T47D (cell line): ENCODE measurements at regions not wholly inside any gene's neighbourhood (a gene's known extent, or its start where the extent isn't known, plus 50 kb on each side); places are given as distances from the start of the nearest gene placed in this dataset.

Experiments
- DNase-seq, 2 experiments: peaks; one replicate each; pipeline versions ENCODE4 v3.0.0 to v3.0.0-alpha.2; 2011 to 2012; ENCODE audit warnings: low read depth in 1 of 2, low spot score in 1 of 2
- JUND ChIP-seq: IDR thresholded peaks from 2 replicates; pipeline ENCODE4 v1.6.1; 2012; ENCODE audit warnings: low read depth
- in situ Hi-C: cut with HindIII; loops from 2 replicates; pipeline ENCODE4 v1.10.0; 2016; ENCODE audit warnings: low sequenced_read_pairs, low pct_unique_long_range_greater_than_20kb

- in situ Hi-C loops = no loop called here
- no peak for TF ChIP-seq JUND
- DNase-seq = no peak
These were observed 93.2 kb downstream of the PTCSC3 start for GRCh38 chr14:36083317-36083716.

- in situ Hi-C loops = no loop called here
- TF ChIP-seq JUND = no peak
- DNase-seq = no peak
These were observed 98.4 kb downstream of the PTCSC3 start for GRCh38 chr14:36078080-36078479.

GRCh38 chr14:36076197-36076596 is 100.3 kb downstream of the PTCSC3 start:
- in situ Hi-C loops = no loop called here
- no peak for TF ChIP-seq JUND
- DNase-seq = no peak

GRCh38 chr14:36075203-36075602 is 101.3 kb downstream of the PTCSC3 start:
- in situ Hi-C loops = no loop called here
- no peak for TF ChIP-seq JUND

GRCh38 chr14:36070720-36071043 is 105.8 kb downstream of the PTCSC3 start:
- TF ChIP-seq JUND = no peak
- in situ Hi-C loops = no loop called here
- DNase-seq = no peak

More at GRCh38 chr14:36075203-36075602, 101.3 kb downstream of the PTCSC3 start:
- DNase-seq = no peak

- no peak for TF ChIP-seq JUND
- peak; percentile 55 to 89 for DNase-seq
- in situ Hi-C loops = no loop called here
These were observed 106.3 kb downstream of the PTCSC3 start for GRCh38 chr14:36070031-36070719.

- DNase-seq = peak; percentile 15 to 76
- in situ Hi-C loops = no loop called here
- no peak for TF ChIP-seq JUND
These were observed 107.0 kb downstream of the PTCSC3 start for GRCh38 chr14:36069535-36069900.

GRCh38 chr14:36068777-36069534 is 107.6 kb downstream of the PTCSC3 start:
- DNase-seq = no peak
- in situ Hi-C loops = no loop called here
- TF ChIP-seq JUND = no peak

- in situ Hi-C loops = no loop called here
- no peak for DNase-seq
- no peak for TF ChIP-seq JUND
These were observed 108.9 kb downstream of the PTCSC3 start for GRCh38 chr14:36067428-36068187.

- in situ Hi-C loops = no loop called here
- DNase-seq = no peak
- TF ChIP-seq JUND = no peak
These were observed 109.9 kb downstream of the PTCSC3 start for GRCh38 chr14:36066636-36067035.

- no peak for TF ChIP-seq JUND
- in situ Hi-C loops = no loop called here
- no peak for DNase-seq
These were observed 110.7 kb downstream of the PTCSC3 start for GRCh38 chr14:36065831-36066230.

GRCh38 chr14:36059531-36059930 is 117.0 kb downstream of the PTCSC3 start:
- in situ Hi-C loops = no loop called here
- no peak for DNase-seq
- TF ChIP-seq JUND = no peak
